SK-N-MC (cell line): ENCODE measurements at regions not wholly inside any gene's neighbourhood (a gene's known extent, or its start where the extent isn't known, plus 50 kb on each side); places are given as distances from the start of the nearest gene placed in this dataset.

Source experiments
- DNase-seq: peaks from one replicate; pipeline ENCODE4 v3.0.0-alpha.2; 2011; ENCODE audit warnings: low read depth, low spot score
- H3K27ac ChIP-seq: fragments of 200-600 bp; sonication (generic); 2 replicates; pipeline ENCODE4 v1.5.1; 2016; ENCODE audit warnings: mixed run types
- H3K36me3 ChIP-seq: fragments of 200-600 bp; sonication (generic); 2 replicates; pipeline ENCODE4 v1.6.1; 2017; ENCODE audit warnings: antibody characterized with exemption, low read length, mixed read lengths; ENCODE audit not compliant: insufficient read depth
- H3K4me3 ChIP-seq: fragments of 200-600 bp; sonication (generic); 2 replicates; pipeline ENCODE4 v1.5.1; 2016
- H3K9ac ChIP-seq: fragments of 200-600 bp; sonication (generic); 2 replicates; pipeline ENCODE4 v1.8.0; 2017; ENCODE audit warnings: mixed run types, mixed read lengths; ENCODE audit not compliant: insufficient read length
- H3K9me3 ChIP-seq: fragments of 200-600 bp; sonication (generic); 2 replicates; pipeline ENCODE4 v1.6.1; 2017; ENCODE audit warnings: low read depth, mild to moderate bottlenecking, antibody characterized with exemption, low read length, moderate library complexity, mixed read lengths
- EZH2 ChIP-seq: fragments of 200-600 bp; sonication (generic); IDR thresholded peaks from one replicate; pipeline ENCODE4 v1.6.1; 2017; ENCODE audit warnings: antibody characterized with exemption
- FOXP2 ChIP-seq: optimal IDR thresholded peaks from 2 replicates; pipeline ENCODE3; 2011; ENCODE audit warnings: mild to moderate bottlenecking, moderate library complexity; ENCODE audit not compliant: insufficient read depth; ENCODE audit errors: extremely low read length, control extremely low read depth
- POLR2AphosphoS5 ChIP-seq: IDR thresholded peaks from 2 replicates; pipeline ENCODE4 v1.6.1; 2012; ENCODE audit warnings: mild to moderate bottlenecking, low read depth, low read length, borderline replicate concordance

DNA sequence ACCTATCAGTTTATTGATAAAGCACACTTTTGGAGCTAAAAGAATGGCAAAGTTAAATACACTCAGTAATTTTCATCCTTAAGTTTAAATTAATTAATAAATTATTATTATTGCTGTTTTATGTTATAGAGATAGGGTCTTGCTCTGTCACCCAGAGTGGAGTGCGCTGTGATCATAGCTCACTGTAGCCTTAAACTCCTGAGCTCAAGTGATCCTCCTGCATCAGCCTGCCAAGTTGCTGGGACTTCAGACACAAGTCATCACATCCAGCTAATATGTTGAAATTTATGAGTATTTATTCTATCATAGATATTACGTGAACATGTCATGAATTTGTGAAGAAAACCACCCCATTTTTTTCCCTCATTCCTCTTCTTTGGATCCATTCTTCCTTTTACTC lies 64.2 kb downstream of the GJA1 start:
- H3K9me3 ChIP-seq = no peaks in the 10 kb centered on the region
- H3K27ac ChIP-seq = no peak overlapping the region
- TF ChIP-seq FOXP2 (no peak), EZH2 (no peak), POLR2AphosphoS5 (no peak)
- no peak overlapping the region for H3K4me3 ChIP-seq
- no peaks in the 10 kb centered on the region for H3K36me3 ChIP-seq
- DNase-seq = no peak
- H3K9ac ChIP-seq = no peak overlapping the region

- TF ChIP-seq POLR2AphosphoS5 = no peak
- TF ChIP-seq EZH2 = no peak
- no peak for TF ChIP-seq FOXP2
- Histone ChIP-seq H3K27ac (no peak overlapping the region), H3K36me3 (no peaks in the 10 kb centered on the region), H3K9ac (no peak overlapping the region), H3K4me3 (no peak overlapping the region), H3K9me3 (no peaks in the 10 kb centered on the region)
- no peak for DNase-seq
Observed at GRCh38 chr6:121503589-121503991, 68.1 kb downstream of the GJA1 start.

GRCh38 chr6:121504227-121504626 lies 68.8 kb downstream of the GJA1 start:
- Histone ChIP-seq H3K4me3 (no peak overlapping the region), H3K9ac (no peak overlapping the region), H3K9me3 (no peaks in the 10 kb centered on the region), H3K27ac (no peak overlapping the region), H3K36me3 (no peaks in the 10 kb centered on the region)
- DNase-seq = no peak
- TF ChIP-seq FOXP2 (no peak), POLR2AphosphoS5 (no peak), EZH2 (no peak)

DNA sequence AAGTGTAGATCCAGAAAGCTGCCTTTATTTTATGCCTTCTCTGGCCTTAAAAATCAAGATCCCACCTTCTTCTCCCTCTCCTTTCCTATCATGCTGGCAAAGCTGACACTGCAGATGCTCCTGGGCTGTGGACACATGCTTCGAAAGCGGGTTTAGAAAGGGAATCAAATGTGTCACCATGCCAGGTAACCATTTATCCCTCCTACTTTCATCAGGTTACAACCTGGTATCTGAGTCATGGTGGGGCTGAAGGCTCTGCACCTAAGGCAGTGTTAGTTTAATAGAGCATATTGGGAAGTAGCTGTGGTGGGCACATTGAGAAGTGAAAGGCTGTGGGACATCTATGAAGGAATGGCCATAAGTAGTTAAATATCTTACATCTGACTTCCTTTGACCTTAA lies 69.8 kb downstream of the GJA1 start:
- no peak overlapping the region for H3K9ac ChIP-seq
- no peak overlapping the region for H3K27ac ChIP-seq
- no peaks in the 10 kb centered on the region for H3K36me3 ChIP-seq
- DNase-seq = no peak
- H3K9me3 ChIP-seq = no peaks in the 10 kb centered on the region
- no peak overlapping the region for H3K4me3 ChIP-seq
- TF ChIP-seq POLR2AphosphoS5 (no peak), EZH2 (no peak), FOXP2 (no peak)

- no peaks in the 10 kb centered on the region for H3K36me3 ChIP-seq
- H3K4me3 ChIP-seq = no peak overlapping the region
- TF ChIP-seq EZH2 = no peak
- no peak for TF ChIP-seq POLR2AphosphoS5
- TF ChIP-seq FOXP2 = no peak
- no peaks in the 10 kb centered on the region for H3K9me3 ChIP-seq
- H3K27ac ChIP-seq = no peak overlapping the region
- no peak overlapping the region for H3K9ac ChIP-seq
- DNase-seq = no peak
Observed at GRCh38 chr6:121506761-121507754, 71.6 kb downstream of the GJA1 start.

DNA sequence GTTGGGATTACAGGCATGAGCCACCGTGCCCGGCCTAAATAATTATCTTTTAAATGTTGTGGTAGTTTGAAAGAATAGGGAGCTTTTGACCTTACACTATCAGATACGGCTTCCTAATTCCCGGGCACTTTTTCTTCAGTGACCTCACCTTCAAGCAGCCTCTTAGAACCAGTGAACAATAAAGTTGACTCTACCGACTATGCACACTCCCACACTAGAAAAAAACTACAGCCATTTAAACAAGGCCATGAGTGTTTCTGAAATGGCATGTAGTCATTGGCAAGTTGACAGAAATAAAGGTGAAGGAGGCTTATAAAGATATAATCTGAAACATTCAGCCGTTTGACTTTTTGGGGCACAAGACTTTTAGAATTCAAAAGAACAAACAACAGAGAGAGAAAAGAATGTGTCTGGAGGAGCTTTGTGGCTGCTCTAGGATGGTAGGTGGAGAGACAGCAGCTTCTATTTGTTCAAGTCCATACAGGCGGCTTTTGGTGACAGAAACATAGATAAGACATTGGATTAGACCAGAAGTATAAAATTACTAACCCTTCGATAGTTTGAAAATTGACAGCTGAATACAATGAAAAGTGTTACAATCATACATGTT lies 75.2 kb downstream of the GJA1 start:
- no peak for TF ChIP-seq FOXP2
- no peak for DNase-seq
- Histone ChIP-seq H3K9me3 (no peaks in the 10 kb centered on the region), H3K27ac (no peak overlapping the region), H3K4me3 (no peak overlapping the region), H3K9ac (no peak overlapping the region), H3K36me3 (no peaks in the 10 kb centered on the region)

- no peak for TF ChIP-seq EZH2
- TF ChIP-seq FOXP2 = no peak
- no peak for TF ChIP-seq POLR2AphosphoS5
- H3K9me3 ChIP-seq = no peaks in the 10 kb centered on the region
- no peak overlapping the region for H3K4me3 ChIP-seq
- H3K9ac ChIP-seq = no peak overlapping the region
- H3K36me3 ChIP-seq = no peaks in the 10 kb centered on the region
- DNase-seq = no peak
- no peak overlapping the region for H3K27ac ChIP-seq
Observed at GRCh38 chr6:121515630-121516265, 80.3 kb downstream of the GJA1 start.

- Histone ChIP-seq H3K4me3 (no peak overlapping the region), H3K27ac (no peak overlapping the region), H3K36me3 (no peaks in the 10 kb centered on the region), H3K9ac (no peak overlapping the region), H3K9me3 (no peaks in the 10 kb centered on the region)
- TF ChIP-seq POLR2AphosphoS5 (no peak), FOXP2 (no peak), EZH2 (no peak)
- no peak for DNase-seq
Observed at GRCh38 chr6:121516331-121516730, 80.9 kb downstream of the GJA1 start.
